Ectodermal cell (in vitro differentiated cells): ENCODE measurements at regions not wholly inside any gene's neighbourhood (a gene's known extent, or its start where the extent isn't known, plus 50 kb on each side); places are given as distances from the start of the nearest gene placed in this dataset.

Experiments used
- H3K27ac ChIP-seq: 2 replicates; pipeline ENCODE4 v1.7.0; 2013; ENCODE audit warnings: mild to moderate bottlenecking, low read depth, low read length; ENCODE audit not compliant: insufficient read depth, poor library complexity, severe bottlenecking
- H3K27me3 ChIP-seq: 2 replicates; pipeline ENCODE4 v1.7.0; 2013; ENCODE audit warnings: mild to moderate bottlenecking, low read length; ENCODE audit not compliant: insufficient read depth, control insufficient read depth, poor library complexity, severe bottlenecking
- H3K36me3 ChIP-seq: one replicate; pipeline ENCODE4 v1.7.0; 2013; ENCODE audit warnings: low read length; ENCODE audit not compliant: control insufficient read depth, insufficient read depth
- H3K4me1 ChIP-seq: one replicate; pipeline ENCODE4 v1.7.0; 2013; ENCODE audit warnings: low read length; ENCODE audit not compliant: control insufficient read depth, insufficient read depth
- H3K4me3 ChIP-seq: 2 replicates; pipeline ENCODE4 v1.7.0; 2013; ENCODE audit warnings: low read depth, low read length, control low read depth; ENCODE audit not compliant: insufficient read depth
- H3K9me3 ChIP-seq: 2 replicates; pipeline ENCODE4 v1.7.0; 2013; ENCODE audit warnings: mild to moderate bottlenecking, low read length, moderate library complexity; ENCODE audit not compliant: control insufficient read depth
- WGBS, 2 experiments: methylation state at CpG; one replicate each; pipeline ENCODE4 v1.1.7; 2013; ENCODE audit warnings: missing lambda C conversion rate in 2 of 2; 5-methylcytosine and 5-hydroxymethylcytosine counted together

DNA sequence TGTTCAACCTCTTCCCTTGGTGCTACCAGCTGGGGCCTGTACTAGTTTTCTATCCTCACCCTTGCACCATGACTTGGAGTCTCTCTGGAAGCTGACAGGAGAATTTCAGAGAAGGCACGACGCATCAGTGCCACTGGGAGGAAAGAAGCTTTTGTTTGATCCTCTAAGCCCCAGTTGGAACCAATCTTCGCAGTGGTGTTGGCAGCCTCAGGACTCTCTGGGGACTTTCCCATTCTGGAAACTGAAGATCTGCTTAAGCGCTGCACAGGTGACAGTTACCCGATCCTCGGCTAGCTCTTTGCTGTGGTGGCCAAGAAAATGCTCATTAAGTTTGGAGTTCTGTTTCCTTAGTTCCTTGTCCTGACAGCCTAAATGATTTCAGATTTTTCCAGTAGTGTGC is 222.3 kb downstream of the RHOU start:
- Histone ChIP-seq H3K27me3 (no peaks in the 10 kb centered on the region), H3K27ac (no peak overlapping the region)
- whole genome bisulfite sequencing, 2 experiments: 80 to 82% methylated on average over 6 of the region's 6 CpGs

DNA sequence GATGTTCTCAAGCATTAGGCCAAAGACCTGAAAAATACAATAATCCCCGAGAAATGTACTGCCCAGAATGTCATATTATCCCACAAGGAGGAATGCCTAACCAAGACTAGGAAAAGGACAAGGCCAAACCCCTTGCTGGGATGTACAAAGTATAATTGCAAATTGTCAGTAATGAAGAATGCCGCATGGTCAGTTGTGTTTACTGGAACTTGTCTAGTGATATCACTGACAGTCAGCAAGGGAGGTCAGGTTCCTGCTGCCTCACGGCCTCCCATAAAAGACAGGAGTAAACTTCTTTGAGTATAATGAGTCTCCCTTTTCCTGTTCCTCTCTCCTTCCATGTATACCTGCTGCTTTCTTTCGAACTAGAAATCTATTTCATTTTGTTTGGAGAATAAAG is 222.8 kb downstream of the RHOU start:
- no peak overlapping the region for H3K4me3 ChIP-seq
- no peaks in the 10 kb centered on the region for H3K36me3 ChIP-seq
- peaks cover 2% of the 10 kb centered on the region for H3K9me3 ChIP-seq
- WGBS, 2 experiments: 93 to 98% methylated on average over 4 of the region's 4 CpGs
- H3K4me1 ChIP-seq: no peaks in the 10 kb centered on the region
- H3K27me3 ChIP-seq: no peaks in the 10 kb centered on the region
- H3K27ac ChIP-seq: no peak overlapping the region

More for the DNA sequence above, 222.3 kb downstream of the RHOU start:
- Histone ChIP-seq H3K36me3 (no peaks in the 10 kb centered on the region), H3K9me3 (peaks cover 2% of the 10 kb centered on the region), H3K4me3 (no peak overlapping the region), H3K4me1 (no peaks in the 10 kb centered on the region)

DNA sequence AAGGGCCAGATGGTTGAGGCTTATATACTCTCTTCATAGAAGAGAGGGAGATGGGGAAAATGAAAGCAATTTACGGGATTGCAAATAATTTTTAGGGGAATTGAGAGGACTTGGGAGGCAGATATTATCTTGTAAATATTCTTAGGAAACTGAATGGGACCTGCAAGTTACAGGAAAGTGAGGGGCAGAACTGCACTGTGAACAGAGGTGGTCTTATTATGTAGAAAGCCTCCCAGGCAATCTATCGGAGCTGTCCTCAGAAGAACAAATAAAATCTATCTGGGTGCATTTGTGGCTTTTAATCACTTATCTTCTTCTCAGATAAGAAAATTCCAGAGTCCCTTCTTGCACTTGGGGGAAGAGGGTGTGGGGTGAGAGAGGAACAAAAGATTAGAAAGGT is 223.5 kb downstream of the RHOU start:
- no peaks in the 10 kb centered on the region for H3K36me3 ChIP-seq
- no peak overlapping the region for H3K4me3 ChIP-seq
- H3K4me1 ChIP-seq: no peaks in the 10 kb centered on the region
- peaks cover 2% of the 10 kb centered on the region for H3K9me3 ChIP-seq
- 76 to 90% methylated on average over 2 of the region's 2 CpGs for WGBS, 2 experiments
- no peaks in the 10 kb centered on the region for H3K27me3 ChIP-seq
- no peak overlapping the region for H3K27ac ChIP-seq

DNA sequence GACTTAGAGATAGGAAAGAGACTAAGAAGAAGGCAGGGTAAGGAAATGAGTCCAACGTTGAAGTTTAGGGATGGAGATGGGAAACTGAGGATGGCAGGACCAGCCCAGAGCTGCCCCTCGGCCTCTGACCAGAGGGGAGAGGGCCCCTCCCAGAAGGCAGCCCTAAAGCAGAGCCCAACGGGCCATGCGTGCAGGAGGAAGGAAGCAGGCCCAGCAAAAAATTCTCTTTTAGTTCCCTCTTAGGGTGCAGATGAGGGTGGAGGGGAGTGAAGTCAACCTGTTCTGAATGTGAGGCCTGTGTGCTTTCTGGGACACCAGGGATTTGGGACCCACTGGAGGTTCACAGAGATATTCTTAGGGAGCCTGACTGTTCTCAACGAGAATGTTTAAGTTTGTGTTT is 225.4 kb downstream of the RHOU start:
- H3K27ac ChIP-seq: no peak overlapping the region

DNA sequence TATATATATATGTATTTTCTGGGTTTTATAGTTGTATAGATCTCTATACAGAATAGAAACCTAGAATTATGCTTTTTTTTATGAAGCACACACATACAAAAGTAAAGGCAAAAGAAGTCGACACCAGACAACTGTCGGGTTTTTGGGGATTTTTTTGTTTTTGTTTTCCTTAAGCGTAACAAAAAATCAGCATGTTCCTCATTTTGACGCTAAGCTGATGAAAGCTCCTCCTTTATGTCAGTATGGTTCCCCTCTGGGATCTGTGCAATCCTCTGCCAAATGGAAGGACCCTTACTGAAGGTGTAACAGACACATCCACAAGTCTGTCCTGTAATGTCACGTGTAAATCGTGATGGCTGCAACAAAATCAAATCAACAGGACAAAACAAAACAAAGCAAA is 226.2 kb downstream of the RHOU start:
- Histone ChIP-seq H3K4me3 (no peak overlapping the region), H3K4me1 (peaks cover 6% of the 10 kb centered on the region)
- 82 to 86% methylated on average over 6 of the region's 6 CpGs for WGBS, 2 experiments

More for the DNA sequence above, 225.4 kb downstream of the RHOU start:
- H3K9me3 ChIP-seq: no peaks in the 10 kb centered on the region
- H3K36me3 ChIP-seq: no peaks in the 10 kb centered on the region
- H3K4me1 ChIP-seq: peaks cover 6% of the 10 kb centered on the region
- no peak overlapping the region for H3K4me3 ChIP-seq
- WGBS, 2 experiments: 80 to 87% methylated on average over 5 of the region's 5 CpGs
- no peaks in the 10 kb centered on the region for H3K27me3 ChIP-seq

DNA sequence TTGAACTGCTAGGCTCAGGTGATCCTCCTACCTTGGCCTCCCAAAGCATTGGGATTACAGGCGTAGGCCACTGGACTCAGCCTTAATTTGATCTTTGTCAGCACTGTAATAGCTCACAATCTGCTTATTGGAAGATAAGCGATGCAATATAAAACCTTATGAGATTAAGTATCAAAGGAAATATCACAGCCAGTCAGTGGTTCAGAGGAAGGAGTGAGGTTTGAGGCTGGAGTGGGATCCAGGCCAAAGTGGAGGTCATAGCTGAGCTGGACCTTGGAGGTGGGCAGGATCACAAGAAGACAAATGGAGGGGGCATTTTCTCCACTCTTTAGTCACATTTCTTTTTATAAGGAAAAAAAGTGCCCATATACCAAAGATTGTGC is 228.5 kb downstream of the RHOU start:
- Histone ChIP-seq H3K4me1 (peaks cover 6% of the 10 kb centered on the region), H3K36me3 (no peaks in the 10 kb centered on the region), H3K4me3 (no peak overlapping the region), H3K27me3 (no peaks in the 10 kb centered on the region), H3K9me3 (no peaks in the 10 kb centered on the region), H3K27ac (no peak overlapping the region)
- WGBS, 2 experiments: 69% methylated on average over 2 of the region's 2 CpGs

More for the DNA sequence above, 226.2 kb downstream of the RHOU start:
- Histone ChIP-seq H3K36me3 (no peaks in the 10 kb centered on the region), H3K27me3 (no peaks in the 10 kb centered on the region), H3K9me3 (no peaks in the 10 kb centered on the region), H3K27ac (no peak overlapping the region)

DNA sequence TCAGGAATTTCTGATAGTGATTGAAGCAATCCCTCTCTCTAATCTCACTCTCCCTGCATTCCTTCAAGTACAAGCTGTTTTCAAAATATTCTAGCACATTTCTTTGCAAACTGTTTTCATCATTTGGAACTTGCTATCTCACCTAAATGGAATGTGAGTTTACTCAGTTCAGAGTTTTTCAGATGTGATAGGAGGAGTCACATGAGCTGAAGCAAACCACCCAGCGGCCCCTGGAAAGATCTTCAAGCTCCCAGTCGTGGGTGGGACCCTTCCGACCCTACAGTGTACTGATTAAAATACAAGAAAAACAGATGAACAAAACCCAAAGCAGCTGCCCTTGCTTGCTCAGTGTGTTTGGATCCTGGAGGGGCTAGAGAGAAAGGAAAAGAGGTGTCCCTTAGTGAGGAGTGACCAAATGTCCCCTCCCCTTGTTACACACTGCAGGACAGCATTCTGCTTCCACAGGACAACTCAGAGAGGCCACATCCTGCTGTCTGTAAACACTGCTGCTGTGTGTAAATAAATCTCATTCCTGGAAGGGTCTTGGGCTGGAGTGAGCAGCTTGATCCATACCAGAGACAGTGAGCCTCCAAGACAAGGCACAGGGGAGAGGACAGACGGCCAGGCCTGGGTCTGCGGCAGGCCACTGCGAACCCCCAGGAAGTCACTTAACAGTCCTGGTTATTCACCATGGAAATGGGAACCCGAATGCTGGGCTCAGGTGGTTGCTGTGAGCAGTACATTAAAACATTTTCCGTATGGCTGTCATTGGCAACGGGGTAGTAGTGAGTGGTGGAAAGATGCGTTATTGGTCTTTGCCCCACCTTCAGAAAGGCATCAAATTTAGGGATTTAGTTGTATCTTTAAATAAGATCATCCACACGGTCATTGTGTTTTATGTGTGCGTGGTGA is 229.2 kb downstream of the RHOU start:
- 73 to 80% methylated on average over 11 of the region's 12 CpGs for WGBS, 2 experiments
- Histone ChIP-seq H3K9me3 (no peaks in the 10 kb centered on the region), H3K27ac (no peak overlapping the region), H3K4me3 (no peak overlapping the region), H3K4me1 (peaks cover 6% of the 10 kb centered on the region), H3K36me3 (no peaks in the 10 kb centered on the region), H3K27me3 (no peaks in the 10 kb centered on the region)

DNA sequence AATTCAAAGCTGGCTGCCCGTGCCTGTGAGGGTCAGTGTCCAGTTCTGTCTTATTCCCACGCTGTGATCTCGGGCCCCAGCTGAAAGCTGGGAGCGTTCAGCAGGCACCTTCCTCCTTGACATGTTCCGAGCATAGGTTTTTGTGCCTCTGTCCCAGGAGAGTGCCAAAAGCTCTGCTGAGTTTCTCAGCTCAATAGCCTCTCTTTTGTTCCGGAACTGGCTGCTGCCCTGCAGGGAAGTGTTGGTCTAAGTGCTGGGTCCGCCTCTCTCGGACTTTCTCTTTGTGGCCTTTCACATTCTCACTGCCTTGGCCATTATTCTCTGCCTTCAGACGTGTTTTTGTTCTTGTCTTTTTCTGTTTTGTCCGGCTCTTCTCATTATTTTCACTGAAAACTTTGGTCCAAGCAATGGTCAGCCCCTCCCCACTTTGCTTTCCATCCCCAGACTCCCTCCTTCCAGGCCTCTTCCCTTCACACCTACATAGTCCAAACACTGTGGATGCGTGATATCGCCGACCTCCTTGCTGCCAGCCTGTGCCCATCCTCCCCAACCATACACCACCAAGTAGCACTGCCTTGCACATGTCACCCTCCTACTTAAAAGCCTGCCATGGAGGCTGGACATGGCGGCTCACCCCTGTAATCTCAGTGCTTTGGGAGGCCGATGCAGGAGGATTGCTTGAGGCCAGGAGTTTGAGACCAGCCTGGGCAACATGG is 233.8 kb downstream of the RHOU start:
- Histone ChIP-seq H3K36me3 (no peaks in the 10 kb centered on the region), H3K27ac (peak overlapping the region; percentile 80)

DNA sequence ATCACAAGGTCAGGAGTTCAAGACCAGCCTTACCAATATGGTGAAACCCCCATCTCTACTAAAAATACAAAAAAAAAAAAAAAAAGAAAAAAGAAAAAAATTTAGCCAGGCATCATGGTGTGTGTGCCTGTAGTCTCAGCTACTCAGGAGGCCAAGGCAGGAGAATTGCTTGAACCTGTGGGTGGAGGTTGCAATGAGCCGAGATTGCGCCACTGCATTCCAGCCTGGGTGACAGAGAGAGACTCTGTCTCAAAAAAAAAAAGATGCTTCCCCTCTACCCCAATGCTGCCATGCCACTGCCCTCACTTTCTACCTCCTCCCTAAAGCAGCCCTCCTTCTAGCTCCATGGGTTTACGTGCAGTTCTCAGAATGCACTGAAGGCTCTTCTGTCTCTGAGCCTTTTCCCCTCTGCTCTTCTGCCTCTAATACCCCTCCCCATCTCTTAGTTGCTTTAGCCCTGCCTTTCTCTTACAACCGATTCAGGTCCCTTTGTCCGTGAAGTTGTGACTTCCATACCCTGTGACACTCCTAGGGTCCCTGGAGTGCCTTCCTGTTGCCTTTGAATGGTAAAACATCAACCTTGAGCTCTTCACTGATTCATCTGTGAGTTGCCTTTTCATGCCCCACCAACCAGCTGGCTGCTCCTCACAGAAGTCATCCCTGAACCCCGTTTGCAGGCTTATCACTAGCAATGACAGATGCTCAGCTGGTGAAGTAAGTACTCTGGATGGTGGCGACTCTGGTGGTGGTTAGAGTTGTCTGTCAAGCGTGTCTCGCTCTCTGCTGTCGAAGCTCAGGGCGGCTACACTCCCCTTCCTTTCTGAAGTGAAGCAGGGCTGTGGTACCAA is 234.9 kb downstream of the RHOU start:
- Histone ChIP-seq H3K27me3 (no peaks in the 10 kb centered on the region), H3K27ac (no peak overlapping the region), H3K4me1 (peaks cover 10% of the 10 kb centered on the region), H3K9me3 (no peaks in the 10 kb centered on the region), H3K4me3 (no peak overlapping the region), H3K36me3 (no peaks in the 10 kb centered on the region)
- WGBS, 2 experiments: 81 to 84% methylated on average over 11 of the region's 11 CpGs

More for the DNA sequence above, 233.8 kb downstream of the RHOU start:
- Histone ChIP-seq H3K4me1 (peaks cover 8% of the 10 kb centered on the region), H3K9me3 (no peaks in the 10 kb centered on the region), H3K4me3 (no peak overlapping the region), H3K27me3 (no peaks in the 10 kb centered on the region)
- WGBS, 2 experiments: 34 to 35% methylated on average over 15 of the region's 15 CpGs
